ENCODE measurements at regions not wholly inside any gene's neighbourhood (a gene's known extent, or its start where the extent isn't known, plus 50 kb on each side); places are given as distances from the start of the nearest gene placed in this dataset.

GRCh38 chr7:22598318-22598920 lies 98.4 kb upstream of the STEAP1B start:
- Histone ChIP-seq H3K4me3 (no peak overlapping the region), H3K4me1 (no peaks in the 10 kb centered on the region), H3K36me3 (no peaks in the 10 kb centered on the region), H3K9me3 (no peaks in the 10 kb centered on the region), H3K27ac (no peak overlapping the region), H3K27me3 (no peaks in the 10 kb centered on the region)
- no peak for DNase-seq (ENCODE audit: low spot score in 2 of 2)
- intact Hi-C loops (cut with DNase I) = no loop called here
- no peak for TF ChIP-seq CTCF (IDR thresholded peaks at IDR 0.05)

DNA sequence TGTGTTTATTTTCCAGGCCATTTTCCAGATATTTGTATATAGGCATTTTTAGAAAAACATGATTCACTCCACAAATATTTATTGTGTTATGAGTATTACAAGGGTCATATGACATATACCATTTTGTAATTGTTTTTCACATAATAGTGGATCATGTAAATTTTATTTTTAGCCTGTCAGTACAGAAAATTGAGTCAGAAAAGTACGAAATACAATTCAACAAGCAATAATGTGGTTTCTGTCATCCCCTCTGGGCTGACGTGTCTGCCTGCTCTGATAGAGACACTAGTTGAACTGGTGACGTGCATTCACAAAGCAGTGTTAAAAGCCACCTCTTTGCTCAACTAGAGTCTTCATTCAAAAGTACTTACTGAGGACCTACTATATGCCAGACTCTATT lies 97.9 kb upstream of the STEAP1B start:
- Histone ChIP-seq H3K4me3 (no peak overlapping the region), H3K9me3 (no peaks in the 10 kb centered on the region), H3K27me3 (no peaks in the 10 kb centered on the region), H3K4me1 (no peaks in the 10 kb centered on the region), H3K27ac (no peak overlapping the region), H3K36me3 (no peaks in the 10 kb centered on the region)
- DNase-seq (ENCODE audit: low spot score in 2 of 2) = no peak
- intact Hi-C loops (cut with DNase I) = no loop called here
- no peak for TF ChIP-seq CTCF (IDR thresholded peaks at IDR 0.05)

DNA sequence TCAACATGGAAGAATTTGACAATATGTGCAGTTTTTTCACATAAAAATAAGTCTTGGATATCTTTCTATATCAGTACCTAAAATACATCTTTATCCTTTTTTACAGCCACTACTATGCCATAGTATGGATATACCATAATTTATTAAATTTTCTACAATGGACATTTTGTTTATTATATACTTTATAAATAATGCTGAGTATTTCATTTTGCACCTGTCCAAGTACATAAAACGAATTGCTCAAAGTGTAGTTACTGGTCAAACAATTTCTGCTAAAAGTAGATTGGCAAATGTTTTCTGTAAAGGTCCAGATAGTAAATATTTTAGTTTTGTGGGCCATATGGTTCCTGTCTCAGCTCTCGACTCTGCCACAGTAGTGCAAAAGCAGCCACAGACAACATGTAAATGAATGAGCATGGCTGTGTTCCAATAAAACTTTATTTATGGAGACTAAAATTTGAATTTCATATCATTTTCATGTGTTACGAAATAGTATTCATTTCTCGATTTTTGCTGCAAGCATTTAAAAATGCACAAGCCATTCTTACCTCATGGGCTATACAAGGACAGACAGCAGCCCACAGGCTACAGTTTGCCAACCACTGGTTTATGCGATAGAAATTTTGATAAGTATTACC lies 96.9 kb upstream of the STEAP1B start:
- DNase-seq (ENCODE audit: low spot score in 2 of 2) = no peak
- no peaks in the 10 kb centered on the region for H3K9me3 ChIP-seq
- no peaks in the 10 kb centered on the region for H3K4me1 ChIP-seq
- H3K27me3 ChIP-seq = no peaks in the 10 kb centered on the region
- intact Hi-C loops (cut with DNase I) = no loop called here
- H3K36me3 ChIP-seq = no peaks in the 10 kb centered on the region
- TF ChIP-seq CTCF (IDR thresholded peaks at IDR 0.05) = no peak
- no peak overlapping the region for H3K27ac ChIP-seq
- no peak overlapping the region for H3K4me3 ChIP-seq

GRCh38 chr7:22594020-22594419 lies 94.0 kb upstream of the STEAP1B start:
- Histone ChIP-seq H3K27ac (no peak overlapping the region), H3K27me3 (no peaks in the 10 kb centered on the region), H3K4me1 (peaks cover 5 to 12% of the 10 kb centered on the region in 2 donors), H3K9me3 (no peaks in the 10 kb centered on the region), H3K4me3 (no peak overlapping the region), H3K36me3 (no peaks in the 10 kb centered on the region)
- TF ChIP-seq CTCF (IDR thresholded peaks at IDR 0.05) = no peak
- intact Hi-C loops (cut with DNase I) = no loop called here
- no peak for DNase-seq (ENCODE audit: low spot score in 2 of 2)

GRCh38 chr7:22591271-22591670 lies 91.3 kb upstream of the STEAP1B start:
- DNase-seq (ENCODE audit: low spot score in 2 of 2) = no peak
- intact Hi-C loops (cut with DNase I) = loop anchor here (2.0 kb wide), 1 partner anchor 30 kb away; no protein-coding TSS in a partner anchor
- H3K4me1 ChIP-seq = peaks cover 8 to 19% of the 10 kb centered on the region in 2 donors
- peak overlapping the region in 1 of 2 donors; percentile 85 for H3K27ac ChIP-seq
- no peaks in the 10 kb centered on the region for H3K9me3 ChIP-seq
- no peak for TF ChIP-seq CTCF (IDR thresholded peaks at IDR 0.05)
- no peaks in the 10 kb centered on the region for H3K27me3 ChIP-seq
- H3K36me3 ChIP-seq = no peaks in the 10 kb centered on the region
- H3K4me3 ChIP-seq = no peak overlapping the region
